ENCODE measurements at regions not wholly inside any gene's neighbourhood (a gene's known extent, or its start where the extent isn't known, plus 50 kb on each side); places are given as distances from the start of the nearest gene placed in this dataset.

DNA sequence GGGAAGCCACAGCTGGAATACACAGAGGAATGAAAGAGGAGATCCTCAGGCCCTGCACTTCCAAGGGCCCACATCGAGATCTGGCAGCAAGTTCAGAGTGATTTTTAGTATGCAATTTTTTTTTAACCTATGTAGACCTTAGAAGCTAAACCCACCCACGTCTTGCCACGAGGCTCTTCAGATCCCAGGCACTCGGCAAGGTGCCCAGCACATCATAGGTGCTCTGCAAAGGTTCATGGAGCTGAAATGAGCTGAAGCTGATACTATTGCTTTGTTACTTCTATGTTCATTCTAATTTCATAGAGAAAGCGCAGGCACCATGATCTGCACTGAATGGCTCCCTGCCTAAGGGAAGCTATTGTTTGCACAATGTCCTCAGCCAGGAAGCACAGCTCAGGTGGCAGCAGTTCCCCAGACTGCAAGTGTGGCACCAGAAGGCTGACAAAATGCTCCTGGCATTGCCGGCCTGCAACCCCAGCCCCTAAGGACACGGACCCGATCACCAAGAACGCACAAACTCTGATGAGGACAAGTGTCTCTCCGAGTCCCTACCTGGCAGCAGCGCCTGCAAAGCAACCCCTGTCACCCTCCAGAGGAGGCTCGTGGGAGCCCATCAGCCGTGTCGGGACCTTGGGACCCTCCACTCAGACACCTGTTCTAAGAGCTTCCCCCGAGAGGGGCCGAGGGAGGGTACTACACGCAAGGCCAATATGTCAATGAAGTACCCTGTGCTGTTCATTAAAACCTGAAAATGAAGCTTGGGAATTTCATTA, 264.2 kb downstream of the NPHP4 start:
- TF ChIP-seq POLR2AphosphoS5 (IDR thresholded peaks at IDR 0.05) = no peak
- TF ChIP-seq, protein P1, sequence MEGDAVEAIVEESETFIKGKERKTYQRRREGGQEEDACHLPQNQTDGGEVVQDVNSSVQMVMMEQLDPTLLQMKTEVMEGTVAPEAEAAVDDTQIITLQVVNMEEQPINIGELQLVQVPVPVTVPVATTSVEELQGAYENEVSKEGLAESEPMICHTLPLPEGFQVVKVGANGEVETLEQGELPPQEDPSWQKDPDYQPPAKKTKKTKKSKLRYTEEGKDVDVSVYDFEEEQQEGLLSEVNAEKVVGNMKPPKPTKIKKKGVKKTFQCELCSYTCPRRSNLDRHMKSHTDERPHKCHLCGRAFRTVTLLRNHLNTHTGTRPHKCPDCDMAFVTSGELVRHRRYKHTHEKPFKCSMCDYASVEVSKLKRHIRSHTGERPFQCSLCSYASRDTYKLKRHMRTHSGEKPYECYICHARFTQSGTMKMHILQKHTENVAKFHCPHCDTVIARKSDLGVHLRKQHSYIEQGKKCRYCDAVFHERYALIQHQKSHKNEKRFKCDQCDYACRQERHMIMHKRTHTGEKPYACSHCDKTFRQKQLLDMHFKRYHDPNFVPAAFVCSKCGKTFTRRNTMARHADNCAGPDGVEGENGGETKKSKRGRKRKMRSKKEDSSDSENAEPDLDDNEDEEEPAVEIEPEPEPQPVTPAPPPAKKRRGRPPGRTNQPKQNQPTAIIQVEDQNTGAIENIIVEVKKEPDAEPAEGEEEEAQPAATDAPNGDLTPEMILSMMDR (IDR thresholded peaks at IDR 0.05) = no peak

All from breast epithelium (tissue), 3 donors.